HL-60 (cell line): ENCODE measurements at regions not wholly inside any gene's neighbourhood (a gene's known extent, or its start where the extent isn't known, plus 50 kb on each side); places are given as distances from the start of the nearest gene placed in this dataset.

Experiments used
- DNase-seq, 2 experiments: peaks; one replicate each; pipeline ENCODE4 v3.0.0-alpha.2; 2010 to 2020; ENCODE audit warnings: low read depth in 1 of 2, low spot score in 1 of 2
- H3K27ac ChIP-seq: fragments of 250-450 bp; sonication (Bioruptor Pico); replicated peaks from 2 replicates; pipeline ENCODE4 v1.5.1; 2020; ENCODE audit warnings: mild to moderate bottlenecking, moderate library complexity
- H3K27me3 ChIP-seq: fragments of 250-450 bp; sonication (Bioruptor Pico); 2 replicates; pipeline ENCODE4 v1.5.1; 2021; ENCODE audit warnings: mild to moderate bottlenecking, moderate library complexity; ENCODE audit not compliant: insufficient read depth, poor library complexity, severe bottlenecking
- H3K4me3 ChIP-seq: replicated peaks from 2 replicates; pipeline ENCODE4 v1.5.1; 2011; ENCODE audit warnings: mild to moderate bottlenecking, control low read depth, low read length; ENCODE audit not compliant: insufficient read depth
- CTCF ChIP-seq: IDR thresholded peaks from one replicate; pipeline ENCODE4 v1.5.1; 2011; ENCODE audit warnings: low read length, control low read depth, inconsistent platforms; ENCODE audit not compliant: insufficient read depth
- GABPA ChIP-seq: IDR thresholded peaks from 2 replicates; pipeline ENCODE4 v1.6.1; 2012; ENCODE audit warnings: low read depth
- POLR2AphosphoS5 ChIP-seq: IDR thresholded peaks from 2 replicates; pipeline ENCODE4 v1.6.1; 2012; ENCODE audit warnings: low read depth
- SPI1 ChIP-seq: IDR thresholded peaks from 2 replicates; pipeline ENCODE4 v1.6.1; 2012; ENCODE audit warnings: low read depth, mild to moderate bottlenecking, borderline replicate concordance
- TF ChIP-seq, protein P1 (sequence below): IDR thresholded peaks from 2 replicates; pipeline ENCODE4 v1.6.1; 2012; ENCODE audit warnings: low read depth; ENCODE audit not compliant: insufficient replicate concordance

DNA sequence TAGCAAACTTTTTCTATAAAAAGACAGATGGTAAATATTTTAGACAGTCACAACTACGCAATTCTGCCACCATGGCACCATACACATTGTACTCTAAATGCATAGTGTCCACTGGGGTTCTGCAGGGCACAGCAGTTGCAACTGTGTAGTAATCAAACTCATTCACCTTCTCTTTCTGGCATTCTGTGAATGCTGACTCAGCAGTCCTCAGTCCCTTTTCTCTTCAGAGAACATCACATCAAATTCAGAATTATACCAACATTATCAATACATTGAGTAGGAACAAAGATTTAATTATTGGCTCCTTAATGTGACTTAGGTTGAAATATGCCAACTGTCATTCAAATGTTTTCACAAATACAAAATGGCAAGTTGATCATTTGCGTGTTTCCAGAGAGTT lies 74.2 kb upstream of the N4BP1 start:
- Histone ChIP-seq H3K27me3 (no peaks in the 10 kb centered on the region), H3K27ac (no peak overlapping the region), H3K4me3 (no peak overlapping the region)
- no peak for DNase-seq
- TF ChIP-seq SPI1 (no peak), GABPA (no peak), POLR2AphosphoS5 (no peak), CTCF (no peak)
- TF ChIP-seq, protein P1, sequence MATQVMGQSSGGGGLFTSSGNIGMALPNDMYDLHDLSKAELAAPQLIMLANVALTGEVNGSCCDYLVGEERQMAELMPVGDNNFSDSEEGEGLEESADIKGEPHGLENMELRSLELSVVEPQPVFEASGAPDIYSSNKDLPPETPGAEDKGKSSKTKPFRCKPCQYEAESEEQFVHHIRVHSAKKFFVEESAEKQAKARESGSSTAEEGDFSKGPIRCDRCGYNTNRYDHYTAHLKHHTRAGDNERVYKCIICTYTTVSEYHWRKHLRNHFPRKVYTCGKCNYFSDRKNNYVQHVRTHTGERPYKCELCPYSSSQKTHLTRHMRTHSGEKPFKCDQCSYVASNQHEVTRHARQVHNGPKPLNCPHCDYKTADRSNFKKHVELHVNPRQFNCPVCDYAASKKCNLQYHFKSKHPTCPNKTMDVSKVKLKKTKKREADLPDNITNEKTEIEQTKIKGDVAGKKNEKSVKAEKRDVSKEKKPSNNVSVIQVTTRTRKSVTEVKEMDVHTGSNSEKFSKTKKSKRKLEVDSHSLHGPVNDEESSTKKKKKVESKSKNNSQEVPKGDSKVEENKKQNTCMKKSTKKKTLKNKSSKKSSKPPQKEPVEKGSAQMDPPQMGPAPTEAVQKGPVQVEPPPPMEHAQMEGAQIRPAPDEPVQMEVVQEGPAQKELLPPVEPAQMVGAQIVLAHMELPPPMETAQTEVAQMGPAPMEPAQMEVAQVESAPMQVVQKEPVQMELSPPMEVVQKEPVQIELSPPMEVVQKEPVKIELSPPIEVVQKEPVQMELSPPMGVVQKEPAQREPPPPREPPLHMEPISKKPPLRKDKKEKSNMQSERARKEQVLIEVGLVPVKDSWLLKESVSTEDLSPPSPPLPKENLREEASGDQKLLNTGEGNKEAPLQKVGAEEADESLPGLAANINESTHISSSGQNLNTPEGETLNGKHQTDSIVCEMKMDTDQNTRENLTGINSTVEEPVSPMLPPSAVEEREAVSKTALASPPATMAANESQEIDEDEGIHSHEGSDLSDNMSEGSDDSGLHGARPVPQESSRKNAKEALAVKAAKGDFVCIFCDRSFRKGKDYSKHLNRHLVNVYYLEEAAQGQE = no peak

DNA sequence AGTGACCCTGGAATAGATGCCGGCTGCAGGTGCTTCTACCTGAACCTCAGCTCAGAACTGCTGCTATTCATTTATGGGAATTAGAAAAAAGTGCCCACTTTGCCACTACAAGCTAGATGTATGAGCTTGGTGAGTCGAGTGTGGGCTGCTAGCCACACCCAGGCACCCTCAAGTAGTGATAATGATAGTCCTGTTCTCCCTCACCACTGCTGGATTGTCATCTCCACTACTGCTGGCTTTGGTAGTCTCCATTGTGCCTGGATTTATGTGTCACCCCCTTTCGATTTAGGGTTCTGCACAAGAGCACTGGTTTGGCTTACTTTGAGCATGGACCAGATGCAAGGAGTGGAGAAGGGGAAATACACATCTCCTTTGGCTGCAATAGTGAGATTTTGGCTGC lies 73.0 kb upstream of the N4BP1 start:
- DNase-seq = no peak
- H3K27me3 ChIP-seq = no peaks in the 10 kb centered on the region
- no peak for TF ChIP-seq POLR2AphosphoS5
- no peak for TF ChIP-seq GABPA
- no peak overlapping the region for H3K4me3 ChIP-seq
- no peak overlapping the region for H3K27ac ChIP-seq

DNA sequence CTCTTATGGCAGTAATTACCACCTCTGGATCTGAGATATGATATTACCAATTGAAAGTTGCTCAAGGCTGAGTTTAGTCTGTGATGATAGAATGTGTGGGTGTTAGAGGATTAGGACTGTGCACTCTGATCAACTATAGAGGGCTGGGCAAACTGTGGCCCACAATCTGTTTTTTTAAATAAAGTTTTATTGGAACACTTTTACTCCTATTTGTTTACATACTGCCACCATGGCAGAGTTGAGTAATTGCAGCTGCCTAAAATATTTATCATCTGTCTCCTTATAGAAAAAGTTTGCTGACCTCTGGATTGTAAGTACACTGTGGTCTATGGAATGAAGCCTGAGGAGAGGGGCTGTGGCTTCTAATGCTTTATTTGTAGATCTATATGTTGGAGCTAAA lies 71.5 kb upstream of the N4BP1 start:
- TF ChIP-seq POLR2AphosphoS5 (no peak), GABPA (no peak), CTCF (no peak), SPI1 (no peak)
- TF ChIP-seq, protein P1 = no peak
- DNase-seq = no peak
- Histone ChIP-seq H3K27me3 (no peaks in the 10 kb centered on the region), H3K4me3 (no peak overlapping the region), H3K27ac (no peak overlapping the region)

GRCh38 chr16:48680881-48681280 lies 70.9 kb upstream of the N4BP1 start:
- Histone ChIP-seq H3K27me3 (no peaks in the 10 kb centered on the region), H3K4me3 (no peak overlapping the region), H3K27ac (no peak overlapping the region)
- no peak for DNase-seq
- TF ChIP-seq CTCF = no peak
- no peak for TF ChIP-seq POLR2AphosphoS5
- TF ChIP-seq, protein P1 = no peak
- no peak for TF ChIP-seq SPI1
- no peak for TF ChIP-seq GABPA
